ENCODE measurements at regions not wholly inside any gene's neighbourhood (a gene's known extent, or its start where the extent isn't known, plus 50 kb on each side); places are given as distances from the start of the nearest gene placed in this dataset.

GRCh38 chr4:123050018-123050417, 127.6 kb upstream of the NUDT6 start:
- TF ChIP-seq CTCF (IDR thresholded peaks at IDR 0.05) (no peak), POLR2A (IDR thresholded peaks at IDR 0.05) (no peak)

Measured in testis (tissue), 2 donors.